Esophagus muscularis mucosa (tissue), 4 donors: ENCODE measurements at regions not wholly inside any gene's neighbourhood (a gene's known extent, or its start where the extent isn't known, plus 50 kb on each side); places are given as distances from the start of the nearest gene placed in this dataset.
"Not testable (repeated sequence)": the region's sequence is repeated elsewhere in the genome, so short reads cannot be mapped to it uniquely, and the experiment has no call there.

Source experiments
- CTCF ChIP-seq, 3 experiments: fragments of 200-600 bp in 2 of 3; fragments of 450-650 bp in 1 of 3; sonication (generic) in 2 of 3; IDR thresholded peaks; one replicate each; pipeline ENCODE4 v1.5.1; 2017 to 2019; ENCODE audit warnings: antibody characterized with exemption in 3 of 3, mild to moderate bottlenecking in 2 of 3, moderate library complexity in 1 of 3
- EP300 ChIP-seq: sonication (generic); formaldehyde crosslinking; IDR thresholded peaks from one replicate; pipeline ENCODE4 v1.6.1; 2017; ENCODE audit warnings: antibody characterized with exemption
- POLR2A ChIP-seq: fragments of 450-650 bp; IDR thresholded peaks from one replicate; pipeline ENCODE4 v1.6.1; 2017; ENCODE audit warnings: antibody characterized with exemption, moderate library complexity, mild to moderate bottlenecking, low read depth

GRCh38 chr1:96915701-96916100, 194.1 kb downstream of the PTBP2 start:
- not testable (repeated sequence) for TF ChIP-seq CTCF (IDR thresholded peaks at IDR 0.05); POLR2A; EP300
